Neural progenitor cell (in vitro differentiated cells): ENCODE measurements at regions not wholly inside any gene's neighbourhood (a gene's known extent, or its start where the extent isn't known, plus 50 kb on each side); places are given as distances from the start of the nearest gene placed in this dataset.

Source experiments
- DNase-seq: peaks from one replicate; pipeline ENCODE4 v3.0.0-alpha.2; 2016; ENCODE audit warnings: low spot score
- H2AFZ ChIP-seq: fragments of 200-600 bp; sonication (generic); replicated peaks from 2 replicates; pipeline ENCODE4 v1.6.1; 2016; ENCODE audit warnings: antibody characterized with exemption
- H3F3A ChIP-seq: fragments of 200-600 bp; sonication (generic); 2 replicates; pipeline ENCODE4 v1.6.1; 2016; ENCODE audit warnings: antibody characterized with exemption, low read depth
- H3K27ac ChIP-seq: fragments of 200-600 bp; sonication (generic); 2 replicates; pipeline ENCODE4 v1.5.1; 2016; ENCODE audit warnings: mild to moderate bottlenecking
- H3K27me3 ChIP-seq: fragments of 200-600 bp; sonication (generic); 2 replicates; pipeline ENCODE4 v1.6.1; 2016; ENCODE audit warnings: mild to moderate bottlenecking, moderate library complexity
- H3K36me3 ChIP-seq: fragments of 200-600 bp; sonication (generic); 2 replicates; pipeline ENCODE4 v1.5.1; 2016
- H3K4me1 ChIP-seq: fragments of 200-600 bp; sonication (generic); 2 replicates; pipeline ENCODE4 v1.6.1; 2016; ENCODE audit warnings: mixed run types
- H3K4me2 ChIP-seq: fragments of 200-600 bp; sonication (generic); 2 replicates; pipeline ENCODE4 v1.6.1; 2016
- H3K4me3 ChIP-seq: fragments of 200-600 bp; sonication (generic); 2 replicates; pipeline ENCODE4 v1.5.1; 2016
- H3K79me2 ChIP-seq: fragments of 200-600 bp; sonication (generic); 2 replicates; pipeline ENCODE4 v1.6.1; 2016; ENCODE audit warnings: low read depth
- H3K9ac ChIP-seq: fragments of 200-600 bp; sonication (generic); 2 replicates; pipeline ENCODE4 v1.6.1; 2016
- H3K9me3 ChIP-seq: fragments of 200-600 bp; sonication (generic); 2 replicates; pipeline ENCODE4 v1.5.1; 2016; ENCODE audit warnings: low read depth
- H4K20me1 ChIP-seq: fragments of 200-600 bp; sonication (generic); 2 replicates; pipeline ENCODE4 v1.6.1; 2016; ENCODE audit warnings: low read depth
- H3K27ac Mint-ChIP-seq: 3 replicates; pipeline ENCODE4 v1.8.0; 2021; ENCODE audit warnings: mixed read lengths
- H3K27me3 Mint-ChIP-seq: 2 replicates; pipeline ENCODE4 v1.8.0; 2022; ENCODE audit warnings: low read depth, mild to moderate bottlenecking, inconsistent platforms, moderate library complexity, mixed read lengths; ENCODE audit not compliant: insufficient read depth
- H3K36me3 Mint-ChIP-seq: 3 replicates; pipeline ENCODE4 v1.8.0; 2021; ENCODE audit warnings: mixed read lengths
- H3K4me1 Mint-ChIP-seq: 3 replicates; pipeline ENCODE4 v1.8.0; 2021; ENCODE audit warnings: mixed read lengths
- H3K4me3 Mint-ChIP-seq: 3 replicates; pipeline ENCODE4 v1.8.0; 2021; ENCODE audit warnings: mild to moderate bottlenecking, moderate library complexity, mixed read lengths
- H3K9me3 Mint-ChIP-seq: 3 replicates; pipeline ENCODE4 v1.8.0; 2020; ENCODE audit warnings: mixed read lengths
- CTCF ChIP-seq: fragments of 200-600 bp; sonication (generic); IDR thresholded peaks from 2 replicates; pipeline ENCODE4 v1.5.1; 2017; ENCODE audit warnings: antibody characterized with exemption, mild to moderate bottlenecking
- EZH2 ChIP-seq: fragments of 200-600 bp; sonication (generic); IDR thresholded peaks from 2 replicates; pipeline ENCODE4 v1.6.1; 2017; ENCODE audit warnings: antibody characterized with exemption, mild to moderate bottlenecking, moderate library complexity
- EZH2phosphoT487 ChIP-seq: fragments of 200-600 bp; sonication (generic); IDR thresholded peaks from 2 replicates; pipeline ENCODE4 v1.6.1; 2017; ENCODE audit warnings: antibody characterized with exemption

- H3K79me2 ChIP-seq = no peaks in the 10 kb centered on the region
- H3K27ac Mint-ChIP-seq = no peak overlapping the region
- no peak overlapping the region for H3K4me3 Mint-ChIP-seq
- no peak overlapping the region for H3K4me3 ChIP-seq
- no peak for DNase-seq
- no peaks in the 10 kb centered on the region for H4K20me1 ChIP-seq
- H3K9me3 Mint-ChIP-seq = no peaks in the 10 kb centered on the region
- H3K27me3 Mint-ChIP-seq = peaks cover 2% of the 10 kb centered on the region
- H3K4me1 ChIP-seq = no peaks in the 10 kb centered on the region
- no peaks in the 10 kb centered on the region for H3K9me3 ChIP-seq
- no peak overlapping the region for H3K27ac ChIP-seq
- no peak overlapping the region for H2AFZ ChIP-seq
- no peak overlapping the region for H3K9ac ChIP-seq
- no peaks in the 10 kb centered on the region for H3K4me1 Mint-ChIP-seq
- TF ChIP-seq CTCF = no peak
- no peak for TF ChIP-seq EZH2phosphoT487
- no peak for TF ChIP-seq EZH2
- H3F3A ChIP-seq = no peaks in the 10 kb centered on the region
- H3K27me3 ChIP-seq = no peaks in the 10 kb centered on the region
- no peaks in the 10 kb centered on the region for H3K36me3 ChIP-seq
- no peak overlapping the region for H3K4me2 ChIP-seq
- H3K36me3 Mint-ChIP-seq = no peaks in the 10 kb centered on the region
Measured at GRCh38 chr6:4274382-4275082, 139.2 kb upstream of the ECI2 start.

GRCh38 chr6:4272996-4273395, 137.6 kb upstream of the ECI2 start:
- Mint-ChIP-seq H3K4me1 (no peaks in the 10 kb centered on the region), H3K9me3 (no peaks in the 10 kb centered on the region), H3K36me3 (no peaks in the 10 kb centered on the region)

GRCh38 chr6:4271761-4272470, 136.5 kb upstream of the ECI2 start:
- no peak overlapping the region for H3K27ac Mint-ChIP-seq
- no peaks in the 10 kb centered on the region for H4K20me1 ChIP-seq
- no peaks in the 10 kb centered on the region for H3K4me1 ChIP-seq
- no peaks in the 10 kb centered on the region for H3K36me3 Mint-ChIP-seq
- no peak overlapping the region for H2AFZ ChIP-seq
- H3K79me2 ChIP-seq = no peaks in the 10 kb centered on the region
- TF ChIP-seq EZH2phosphoT487 (no peak), EZH2 (no peak), CTCF (no peak)
- H3K4me2 ChIP-seq = no peak overlapping the region
- no peaks in the 10 kb centered on the region for H3K27me3 Mint-ChIP-seq
- H3K4me1 Mint-ChIP-seq = no peaks in the 10 kb centered on the region
- H3K27me3 ChIP-seq = no peaks in the 10 kb centered on the region
- H3K9ac ChIP-seq = no peak overlapping the region
- H3K4me3 Mint-ChIP-seq = no peak overlapping the region
- no peaks in the 10 kb centered on the region for H3F3A ChIP-seq
- DNase-seq = no peak
- H3K9me3 Mint-ChIP-seq = no peaks in the 10 kb centered on the region
- H3K36me3 ChIP-seq = no peaks in the 10 kb centered on the region
- no peaks in the 10 kb centered on the region for H3K9me3 ChIP-seq
- H3K27ac ChIP-seq = no peak overlapping the region
- no peak overlapping the region for H3K4me3 ChIP-seq

More at GRCh38 chr6:4272996-4273395, 137.6 kb upstream of the ECI2 start:
- Histone ChIP-seq H2AFZ (no peak overlapping the region), H3K9me3 (no peaks in the 10 kb centered on the region), H3K27ac (no peak overlapping the region), H3K4me3 (no peak overlapping the region), H3K79me2 (no peaks in the 10 kb centered on the region), H3K36me3 (no peaks in the 10 kb centered on the region), H3K27me3 (no peaks in the 10 kb centered on the region), H3K4me1 (no peaks in the 10 kb centered on the region), H3K9ac (no peak overlapping the region), H4K20me1 (no peaks in the 10 kb centered on the region), H3F3A (no peaks in the 10 kb centered on the region), H3K4me2 (no peak overlapping the region)
- TF ChIP-seq EZH2phosphoT487 = no peak
- TF ChIP-seq CTCF = no peak
- no peak for TF ChIP-seq EZH2
- Mint-ChIP-seq H3K4me3 (no peak overlapping the region), H3K27ac (no peak overlapping the region), H3K27me3 (peaks cover 2% of the 10 kb centered on the region)
- DNase-seq = no peak
